CD4-positive, alpha-beta T cell (primary cell): ENCODE measurements at regions not wholly inside any gene's neighbourhood (a gene's known extent, or its start where the extent isn't known, plus 50 kb on each side); places are given as distances from the start of the nearest gene placed in this dataset.

Source experiments
- ATAC-seq: fragments of 200-7000 bp; cut with Tn5 transposase; one replicate; pipeline ENCODE4 v1.10.0; 2022; ENCODE audit warnings: mild to moderate bottlenecking; ENCODE audit not compliant: poor library complexity
- CTCF ChIA-PET: fragments of 350-600 bp; sonication (Branson Sonifier 250); formaldehyde crosslinking; loops from one replicate; lab custom pipeline; 2021; ENCODE audit warnings: antibody characterized with exemption, inconsistent platforms; lab: Charles Lee
- POLR2A ChIA-PET: fragments of 350-600 bp; sonication (Branson Sonifier 250); formaldehyde crosslinking; loops from one replicate; lab custom pipeline; 2021; ENCODE audit warnings: antibody characterized with exemption, inconsistent platforms; lab: Charles Lee
- DNase-seq, 14 experiments: peaks; one replicate each; pipeline ENCODE4 v3.0.0-alpha.2; 2013 to 2020; ENCODE audit warnings: mixed read lengths in 2 of 14
- H3K27ac ChIP-seq, 2 donors: one replicate each; pipeline versions ENCODE4 v1.5.1 to v1.7.0; 2013; ENCODE audit warnings: low read length in 2 of 2, low read depth in 1 of 2, mild to moderate bottlenecking in 1 of 2
- H3K27me3 ChIP-seq, 2 experiments: 1 replicate in 1 of 2; 2 replicates in 1 of 2; pipeline versions ENCODE4 v1.6.1 to v1.7.0; 2013; ENCODE audit warnings: low read length in 2 of 2, control low read depth in 1 of 2, mild to moderate bottlenecking in 1 of 2, moderate library complexity in 1 of 2; ENCODE audit not compliant: insufficient read depth in 2 of 2, control insufficient read depth in 1 of 2
- H3K36me3 ChIP-seq: one replicate; pipeline ENCODE4 v1.6.1; 2013; ENCODE audit warnings: low read length, control low read depth; ENCODE audit not compliant: insufficient read depth
- H3K4me1 ChIP-seq: one replicate; pipeline ENCODE4 v1.6.1; 2013; ENCODE audit warnings: low read length, control low read depth; ENCODE audit not compliant: insufficient read depth
- H3K4me3 ChIP-seq: one replicate; pipeline ENCODE4 v1.5.1; 2013; ENCODE audit warnings: mild to moderate bottlenecking, low read length, moderate library complexity
- H3K9me3 ChIP-seq, 2 experiments: 1 replicate in 1 of 2; 2 replicates in 1 of 2; pipeline versions ENCODE4 v1.6.1 to v1.7.0; 2013; ENCODE audit warnings: low read length in 2 of 2, mild to moderate bottlenecking in 2 of 2, control low read depth in 1 of 2, moderate library complexity in 1 of 2; ENCODE audit not compliant: control insufficient read depth in 1 of 2, insufficient read depth in 1 of 2
- H3K27ac Mint-ChIP-seq: one replicate; pipeline ENCODE4 v1.8.0; 2020; ENCODE audit warnings: mixed read lengths
- H3K27me3 Mint-ChIP-seq: one replicate; pipeline ENCODE4 v1.8.0; 2021; ENCODE audit warnings: mixed read lengths
- H3K36me3 Mint-ChIP-seq: one replicate; pipeline ENCODE4 v1.8.0; 2021; ENCODE audit warnings: low read depth, mixed read lengths
- H3K4me1 Mint-ChIP-seq: one replicate; pipeline ENCODE4 v1.8.0; 2021; ENCODE audit warnings: low read depth, mixed read lengths
- H3K4me3 Mint-ChIP-seq: one replicate; pipeline ENCODE4 v1.8.0; 2020; ENCODE audit warnings: mild to moderate bottlenecking, mixed read lengths
- H3K9me3 Mint-ChIP-seq: one replicate; pipeline ENCODE4 v1.8.0; 2020; ENCODE audit warnings: mixed read lengths
- CTCF ChIP-seq: fragments of 200-600 bp; IDR thresholded peaks from one replicate; pipeline ENCODE4 v1.8.0; 2022; ENCODE audit warnings: antibody characterized with exemption, mild to moderate bottlenecking
- intact Hi-C, 2 experiments: fragments of 100-400 bp; cut with DNase I in 1 of 2; cut with micrococcal nuclease in 1 of 2; formaldehyde crosslinking; loops; one replicate each; pipeline versions ENCODE4 v1.15.1 to v1.9.0; 2023 to 2025; cut with DNase I, micrococcal nuclease

GRCh38 chr9:116000748-116001329 lies 152.8 kb upstream of the PAPPA start:
- H3K27me3 Mint-ChIP-seq: no peaks in the 10 kb centered on the region
- CTCF ChIA-PET: no interaction called here
- TF ChIP-seq CTCF: no peak
- peaks cover 2% of the 10 kb centered on the region for H3K9me3 Mint-ChIP-seq
- no peak overlapping the region for H3K4me3 Mint-ChIP-seq
- POLR2A ChIA-PET: no interaction called here
- ATAC-seq: no peak
- H3K4me1 Mint-ChIP-seq: no peaks in the 10 kb centered on the region
- no peak overlapping the region for H3K27ac Mint-ChIP-seq
- H3K4me1 ChIP-seq: no peaks in the 10 kb centered on the region
- no peak for DNase-seq
- no peaks in the 10 kb centered on the region for H3K27me3 ChIP-seq
- no peaks in the 10 kb centered on the region for H3K36me3 Mint-ChIP-seq
- no peaks in the 10 kb centered on the region for H3K36me3 ChIP-seq
- intact Hi-C loops: no loop called here
- no peaks in the 10 kb centered on the region for H3K9me3 ChIP-seq
- no peak overlapping the region for H3K4me3 ChIP-seq
- H3K27ac ChIP-seq: no peak overlapping the region

- intact Hi-C loops: no loop called here
These were observed 151.4 kb upstream of the PAPPA start for GRCh38 chr9:116002181-116002580.

GRCh38 chr9:116002624-116003023 lies 151.0 kb upstream of the PAPPA start:
- Histone ChIP-seq H3K9me3 (no peaks in the 10 kb centered on the region), H3K4me1 (no peaks in the 10 kb centered on the region), H3K4me3 (no peak overlapping the region), H3K36me3 (no peaks in the 10 kb centered on the region), H3K27me3 (no peaks in the 10 kb centered on the region), H3K27ac (no peak overlapping the region)
- Mint-ChIP-seq H3K27ac (no peak overlapping the region), H3K9me3 (peaks cover 2% of the 10 kb centered on the region), H3K27me3 (no peaks in the 10 kb centered on the region), H3K4me3 (no peak overlapping the region), H3K36me3 (no peaks in the 10 kb centered on the region), H3K4me1 (no peaks in the 10 kb centered on the region)
- DNase-seq (no peak), ATAC-seq (no peak)
- intact Hi-C loops: no loop called here
- no peak for TF ChIP-seq CTCF
- POLR2A ChIA-PET: no interaction called here
- CTCF ChIA-PET: no interaction called here

More at GRCh38 chr9:116002181-116002580, 151.4 kb upstream of the PAPPA start:
- no peak overlapping the region for H3K4me3 ChIP-seq
- CTCF ChIA-PET: no interaction called here
- H3K9me3 Mint-ChIP-seq: peaks cover 2% of the 10 kb centered on the region
- no peak overlapping the region for H3K27ac ChIP-seq
- H3K36me3 Mint-ChIP-seq: no peaks in the 10 kb centered on the region
- ATAC-seq (no peak), DNase-seq (no peak)
- H3K27ac Mint-ChIP-seq: no peak overlapping the region
- no peak overlapping the region for H3K4me3 Mint-ChIP-seq
- no peak for TF ChIP-seq CTCF
- no peaks in the 10 kb centered on the region for H3K4me1 ChIP-seq
- H3K36me3 ChIP-seq: no peaks in the 10 kb centered on the region
- no peaks in the 10 kb centered on the region for H3K27me3 Mint-ChIP-seq
- no peaks in the 10 kb centered on the region for H3K9me3 ChIP-seq
- POLR2A ChIA-PET: no interaction called here
- no peaks in the 10 kb centered on the region for H3K4me1 Mint-ChIP-seq
- H3K27me3 ChIP-seq: no peaks in the 10 kb centered on the region
